Memory B cell (primary cell): ENCODE measurements at regions not wholly inside any gene's neighbourhood (a gene's known extent, or its start where the extent isn't known, plus 50 kb on each side); places are given as distances from the start of the nearest gene placed in this dataset.
A peak's percentile ranks its signal among the peaks of the same experiment; 100 is the strongest.

Experiments
- ATAC-seq: fragments of 150-1000 bp; cut with Tn5 transposase; 2 replicates; pipeline ENCODE4 v1.10.0; 2021; ENCODE audit warnings: low read depth, mild to moderate bottlenecking, moderate library complexity
- DNase-seq, 2 donors: peaks; one replicate each; pipeline ENCODE4 v3.0.0; 2022; ENCODE audit warnings: low spot score in 2 of 2
- H3K27ac Mint-ChIP-seq: one replicate; pipeline ENCODE4 v1.8.0; 2022; ENCODE audit warnings: mild to moderate bottlenecking, moderate library complexity, mixed read lengths
- H3K27me3 Mint-ChIP-seq: one replicate; pipeline ENCODE4 v1.8.0; 2022; ENCODE audit warnings: mixed read lengths
- H3K36me3 Mint-ChIP-seq: one replicate; pipeline ENCODE4 v1.8.0; 2022; ENCODE audit warnings: mild to moderate bottlenecking, mixed read lengths
- H3K4me1 Mint-ChIP-seq: one replicate; pipeline ENCODE4 v1.8.0; 2022; ENCODE audit warnings: mixed read lengths
- H3K4me3 Mint-ChIP-seq: one replicate; pipeline ENCODE4 v1.8.0; 2022; ENCODE audit warnings: mild to moderate bottlenecking, moderate library complexity, mixed read lengths
- H3K9me3 Mint-ChIP-seq: one replicate; pipeline ENCODE4 v1.8.0; 2022; ENCODE audit warnings: mixed read lengths

GRCh38 chr4:175385797-175386196 is 426.3 kb downstream of the GPM6A start:
- DNase-seq = no peak

GRCh38 chr4:175386776-175387507 is 425.1 kb downstream of the GPM6A start:
- Mint-ChIP-seq H3K27me3 (no peaks in the 10 kb centered on the region), H3K4me1 (peaks cover 16% of the 10 kb centered on the region), H3K9me3 (peaks cover 2% of the 10 kb centered on the region), H3K36me3 (peaks cover 2% of the 10 kb centered on the region), H3K4me3 (peak overlapping the region; percentile 45), H3K27ac (peak overlapping the region; percentile 72)
- ATAC-seq (peak; percentile 98), DNase-seq (peak in 1 of 2 donors; percentile 11)

More at GRCh38 chr4:175385797-175386196, 426.3 kb downstream of the GPM6A start:
- H3K9me3 Mint-ChIP-seq = peaks cover 2% of the 10 kb centered on the region
- no peaks in the 10 kb centered on the region for H3K27me3 Mint-ChIP-seq
- no peak overlapping the region for H3K4me3 Mint-ChIP-seq
- H3K4me1 Mint-ChIP-seq = peaks cover 16% of the 10 kb centered on the region
- peak overlapping the region; percentile 72 for H3K27ac Mint-ChIP-seq
- H3K36me3 Mint-ChIP-seq = peaks cover 2% of the 10 kb centered on the region
- no peak for ATAC-seq

DNA sequence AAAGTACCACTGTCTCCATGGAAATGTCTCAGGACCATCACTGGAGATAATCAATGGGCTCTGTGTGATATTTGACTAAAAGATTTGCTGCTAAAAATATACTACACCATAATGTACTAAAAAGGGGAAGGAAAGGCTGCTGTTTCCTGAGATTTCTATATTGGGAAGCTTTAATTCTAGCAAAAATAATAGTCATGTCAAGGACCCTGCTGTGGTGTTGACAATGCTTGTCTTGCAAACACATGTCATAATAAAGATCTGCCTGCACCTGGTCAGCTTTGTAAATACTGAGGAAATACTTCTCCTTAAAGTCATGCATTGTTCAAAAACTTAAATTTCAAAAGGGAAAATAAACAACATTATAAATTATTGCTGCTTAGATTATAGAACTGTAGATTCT is 417.9 kb downstream of the GPM6A start:
- DNase-seq (no peak), ATAC-seq (no peak)
- Mint-ChIP-seq H3K36me3 (peaks cover 2% of the 10 kb centered on the region), H3K4me1 (peaks cover 6% of the 10 kb centered on the region), H3K27me3 (no peaks in the 10 kb centered on the region), H3K4me3 (no peak overlapping the region), H3K27ac (no peak overlapping the region), H3K9me3 (peaks cover 5% of the 10 kb centered on the region)

DNA sequence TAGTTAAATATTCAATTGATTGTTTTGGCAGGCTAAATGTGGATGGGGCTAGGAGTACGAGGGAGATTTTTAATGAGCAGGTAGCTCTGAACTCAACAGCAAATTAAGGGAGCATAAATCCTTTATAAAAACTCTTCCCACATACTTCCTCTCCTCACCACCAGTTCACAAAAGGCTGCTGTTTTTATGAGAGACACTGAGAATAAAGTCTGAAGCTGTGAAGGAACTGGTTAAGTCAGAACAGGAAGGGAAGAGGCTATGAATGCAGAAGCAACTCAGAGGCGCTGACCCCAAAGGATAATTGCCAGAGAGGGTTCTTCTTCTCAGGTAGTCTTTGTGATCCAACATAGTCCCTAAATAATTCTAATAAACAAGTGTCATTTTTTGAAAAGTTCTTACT is 406.1 kb downstream of the GPM6A start:
- H3K27ac Mint-ChIP-seq = no peak overlapping the region
- DNase-seq (no peak), ATAC-seq (no peak)
- no peaks in the 10 kb centered on the region for H3K36me3 Mint-ChIP-seq
- H3K4me3 Mint-ChIP-seq = no peak overlapping the region
- H3K27me3 Mint-ChIP-seq = no peaks in the 10 kb centered on the region
- H3K9me3 Mint-ChIP-seq = no peaks in the 10 kb centered on the region
- H3K4me1 Mint-ChIP-seq = no peaks in the 10 kb centered on the region

GRCh38 chr4:175407926-175408325 is 404.1 kb downstream of the GPM6A start:
- no peak overlapping the region for H3K4me3 Mint-ChIP-seq
- DNase-seq (no peak), ATAC-seq (no peak)
- H3K27ac Mint-ChIP-seq = no peak overlapping the region
- H3K36me3 Mint-ChIP-seq = no peaks in the 10 kb centered on the region
- H3K27me3 Mint-ChIP-seq = no peaks in the 10 kb centered on the region
- no peaks in the 10 kb centered on the region for H3K4me1 Mint-ChIP-seq
- H3K9me3 Mint-ChIP-seq = peaks cover 1% of the 10 kb centered on the region

DNA sequence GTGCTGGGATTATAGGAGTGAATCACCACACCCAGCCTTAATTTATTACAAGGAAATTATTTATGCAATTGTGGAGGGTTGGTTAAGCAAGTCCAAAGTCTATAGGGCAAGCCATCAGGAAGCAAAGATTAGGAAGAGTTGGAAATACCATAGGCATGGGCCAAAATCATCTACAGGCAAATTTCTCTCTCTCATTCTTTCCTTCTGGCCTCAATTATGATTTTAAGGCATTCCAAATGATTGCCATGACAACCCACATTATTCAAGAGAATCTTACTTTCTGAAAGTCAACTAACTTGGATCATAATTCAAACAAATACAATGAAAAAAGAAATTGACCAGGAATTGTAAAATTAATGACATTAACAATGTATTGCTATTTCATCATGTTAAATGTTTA is 400.8 kb downstream of the GPM6A start:
- ATAC-seq = no peak
- Mint-ChIP-seq H3K27me3 (no peaks in the 10 kb centered on the region), H3K27ac (no peak overlapping the region), H3K36me3 (peaks cover 5% of the 10 kb centered on the region), H3K4me3 (no peak overlapping the region), H3K9me3 (peaks cover 11% of the 10 kb centered on the region), H3K4me1 (no peaks in the 10 kb centered on the region)
- DNase-seq = no peak

- no peaks in the 10 kb centered on the region for H3K27me3 Mint-ChIP-seq
- no peak overlapping the region for H3K4me3 Mint-ChIP-seq
- DNase-seq (no peak), ATAC-seq (no peak)
- peaks cover 5% of the 10 kb centered on the region for H3K36me3 Mint-ChIP-seq
- H3K4me1 Mint-ChIP-seq = no peaks in the 10 kb centered on the region
- no peak overlapping the region for H3K27ac Mint-ChIP-seq
- peaks cover 11% of the 10 kb centered on the region for H3K9me3 Mint-ChIP-seq
These were observed 399.9 kb downstream of the GPM6A start for GRCh38 chr4:175412161-175412560.

- Mint-ChIP-seq H3K36me3 (peaks cover 5% of the 10 kb centered on the region), H3K27ac (no peak overlapping the region), H3K4me3 (no peak overlapping the region), H3K27me3 (no peaks in the 10 kb centered on the region), H3K4me1 (no peaks in the 10 kb centered on the region), H3K9me3 (peaks cover 14% of the 10 kb centered on the region)
- DNase-seq (no peak), ATAC-seq (no peak)
These were observed 399.3 kb downstream of the GPM6A start for GRCh38 chr4:175412746-175413145.

DNA sequence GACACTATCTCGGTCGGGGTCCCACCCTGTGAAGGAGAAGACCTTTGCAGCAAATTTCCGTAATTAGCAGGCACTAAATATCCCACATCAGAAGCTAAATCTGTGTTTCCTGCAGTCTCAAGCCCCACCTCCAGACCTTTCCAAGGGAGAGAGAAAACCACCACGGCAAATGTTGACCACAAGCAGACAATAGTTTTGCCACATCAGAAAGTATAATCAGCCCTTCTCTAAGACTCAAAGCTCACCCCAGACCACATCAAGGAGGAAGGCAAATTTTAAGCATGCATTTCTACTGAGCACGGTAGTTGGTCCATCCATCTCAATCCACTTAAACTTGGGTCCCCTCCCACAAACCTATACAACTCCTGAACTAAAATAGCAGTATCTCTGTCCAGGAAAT is 398.5 kb downstream of the GPM6A start:
- no peak for DNase-seq
- H3K4me1 Mint-ChIP-seq = no peaks in the 10 kb centered on the region
- H3K27me3 Mint-ChIP-seq = no peaks in the 10 kb centered on the region
- H3K4me3 Mint-ChIP-seq = no peak overlapping the region
- no peak overlapping the region for H3K27ac Mint-ChIP-seq
- ATAC-seq = no peak
- peaks cover 5% of the 10 kb centered on the region for H3K36me3 Mint-ChIP-seq
- peaks cover 14% of the 10 kb centered on the region for H3K9me3 Mint-ChIP-seq

- no peak for DNase-seq
- peaks cover 14% of the 10 kb centered on the region for H3K9me3 Mint-ChIP-seq
- no peak overlapping the region for H3K4me3 Mint-ChIP-seq
- peaks cover 5% of the 10 kb centered on the region for H3K36me3 Mint-ChIP-seq
- H3K27ac Mint-ChIP-seq = no peak overlapping the region
- H3K27me3 Mint-ChIP-seq = no peaks in the 10 kb centered on the region
- no peaks in the 10 kb centered on the region for H3K4me1 Mint-ChIP-seq
- no peak for ATAC-seq
These were observed 397.5 kb downstream of the GPM6A start for GRCh38 chr4:175414602-175415001.

- H3K4me3 Mint-ChIP-seq = no peak overlapping the region
- H3K36me3 Mint-ChIP-seq = peaks cover 5% of the 10 kb centered on the region
- no peak overlapping the region for H3K27ac Mint-ChIP-seq
- H3K27me3 Mint-ChIP-seq = no peaks in the 10 kb centered on the region
- peaks cover 12% of the 10 kb centered on the region for H3K9me3 Mint-ChIP-seq
- DNase-seq (no peak), ATAC-seq (no peak)
- H3K4me1 Mint-ChIP-seq = peaks cover 2% of the 10 kb centered on the region
These were observed 393.5 kb downstream of the GPM6A start for GRCh38 chr4:175418516-175418915.

- ATAC-seq (no peak), DNase-seq (no peak)
- Mint-ChIP-seq H3K9me3 (peaks cover 12% of the 10 kb centered on the region), H3K36me3 (peaks cover 5% of the 10 kb centered on the region), H3K4me1 (peaks cover 2% of the 10 kb centered on the region), H3K27ac (no peak overlapping the region), H3K4me3 (no peak overlapping the region), H3K27me3 (no peaks in the 10 kb centered on the region)
These were observed 392.8 kb downstream of the GPM6A start for GRCh38 chr4:175419236-175419718.

DNA sequence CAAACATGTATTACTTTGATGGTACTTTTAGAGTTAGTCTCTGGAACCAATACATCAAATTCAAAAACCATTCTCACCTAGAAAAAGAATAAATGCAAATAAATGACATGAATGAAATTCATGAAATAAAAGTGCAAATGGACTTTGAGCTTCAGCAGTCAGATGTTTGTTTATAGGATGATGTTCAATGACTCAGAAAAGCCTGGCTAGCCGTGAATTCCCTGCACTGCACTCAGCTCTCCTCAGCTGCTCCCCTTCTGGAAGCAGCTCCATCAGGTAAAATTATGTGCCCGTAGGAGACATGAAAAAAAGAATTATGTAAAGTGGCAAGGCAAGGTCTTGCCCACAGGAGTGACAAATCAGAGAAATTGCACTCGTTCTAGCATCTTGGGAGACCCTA is 390.6 kb downstream of the GPM6A start:
- Mint-ChIP-seq H3K4me3 (no peak overlapping the region), H3K9me3 (peaks cover 2% of the 10 kb centered on the region), H3K36me3 (no peaks in the 10 kb centered on the region), H3K4me1 (peaks cover 2% of the 10 kb centered on the region), H3K27ac (no peak overlapping the region), H3K27me3 (no peaks in the 10 kb centered on the region)
- DNase-seq (no peak), ATAC-seq (no peak)

- Mint-ChIP-seq H3K4me1 (peaks cover 2% of the 10 kb centered on the region), H3K4me3 (no peak overlapping the region), H3K9me3 (peaks cover 2% of the 10 kb centered on the region), H3K36me3 (no peaks in the 10 kb centered on the region), H3K27me3 (no peaks in the 10 kb centered on the region), H3K27ac (no peak overlapping the region)
- no peak for ATAC-seq
- DNase-seq = no peak
These were observed 389.7 kb downstream of the GPM6A start for GRCh38 chr4:175422331-175422730.

DNA sequence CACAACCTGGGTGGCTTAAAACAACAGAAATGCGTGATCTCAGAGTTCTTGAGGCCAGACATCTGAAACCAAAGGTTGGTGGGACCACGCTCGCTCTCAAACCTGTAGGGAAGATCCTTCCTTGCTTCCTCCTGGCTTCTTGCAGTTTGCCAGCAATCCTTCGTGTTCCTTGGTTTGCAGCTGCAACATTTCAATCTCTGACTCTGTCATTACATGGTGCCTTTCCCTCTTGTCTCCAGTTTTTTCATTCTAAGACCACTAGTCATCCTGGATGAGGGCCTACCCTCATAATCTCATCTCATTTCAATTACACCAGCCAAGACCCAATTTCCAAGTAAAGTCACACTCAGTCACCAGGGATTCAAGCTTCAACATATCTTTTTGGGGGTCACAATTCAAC is 388.0 kb downstream of the GPM6A start:
- no peak overlapping the region for H3K27ac Mint-ChIP-seq
- ATAC-seq (no peak), DNase-seq (no peak)
- no peaks in the 10 kb centered on the region for H3K36me3 Mint-ChIP-seq
- H3K27me3 Mint-ChIP-seq = no peaks in the 10 kb centered on the region
- no peak overlapping the region for H3K4me3 Mint-ChIP-seq
- H3K4me1 Mint-ChIP-seq = peaks cover 2% of the 10 kb centered on the region
- no peaks in the 10 kb centered on the region for H3K9me3 Mint-ChIP-seq
